Breast epithelium (tissue), 3 donors: ENCODE measurements at regions not wholly inside any gene's neighbourhood (a gene's known extent, or its start where the extent isn't known, plus 50 kb on each side); places are given as distances from the start of the nearest gene placed in this dataset.

Experiments used
- POLR2A ChIP-seq: fragments of 450-650 bp; IDR thresholded peaks from one replicate; pipeline ENCODE4 v1.6.1; 2016; ENCODE audit warnings: antibody characterized with exemption, mild to moderate bottlenecking, moderate library complexity
- TF ChIP-seq, protein P1 (sequence below), 3 donors: fragments of 450-650 bp; IDR thresholded peaks; one replicate each; pipeline ENCODE4 v1.5.1; 2016 to 2017; ENCODE audit warnings: antibody characterized with exemption in 3 of 3, mild to moderate bottlenecking in 3 of 3, moderate library complexity in 3 of 3

DNA sequence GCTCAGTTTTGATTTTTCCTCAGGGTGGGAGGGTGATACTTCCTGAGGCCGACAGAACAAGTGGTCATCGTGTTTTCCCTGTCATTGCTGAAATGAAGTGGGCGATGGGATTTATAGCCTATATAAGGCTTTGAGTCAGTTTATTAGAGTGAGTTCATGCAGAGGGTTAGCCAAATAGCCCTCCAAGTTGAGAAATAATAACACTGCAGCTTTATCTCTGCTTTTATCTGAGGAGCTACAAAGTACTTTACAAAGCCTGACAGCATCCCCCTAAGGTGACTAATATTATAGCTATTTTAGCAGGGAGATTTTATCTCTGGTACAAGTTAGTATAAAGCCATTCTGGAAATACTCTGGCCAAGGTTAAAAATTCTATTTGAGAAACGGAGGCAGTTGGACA, 389.6 kb downstream of the MFSD1 start:
- TF ChIP-seq, protein P1, sequence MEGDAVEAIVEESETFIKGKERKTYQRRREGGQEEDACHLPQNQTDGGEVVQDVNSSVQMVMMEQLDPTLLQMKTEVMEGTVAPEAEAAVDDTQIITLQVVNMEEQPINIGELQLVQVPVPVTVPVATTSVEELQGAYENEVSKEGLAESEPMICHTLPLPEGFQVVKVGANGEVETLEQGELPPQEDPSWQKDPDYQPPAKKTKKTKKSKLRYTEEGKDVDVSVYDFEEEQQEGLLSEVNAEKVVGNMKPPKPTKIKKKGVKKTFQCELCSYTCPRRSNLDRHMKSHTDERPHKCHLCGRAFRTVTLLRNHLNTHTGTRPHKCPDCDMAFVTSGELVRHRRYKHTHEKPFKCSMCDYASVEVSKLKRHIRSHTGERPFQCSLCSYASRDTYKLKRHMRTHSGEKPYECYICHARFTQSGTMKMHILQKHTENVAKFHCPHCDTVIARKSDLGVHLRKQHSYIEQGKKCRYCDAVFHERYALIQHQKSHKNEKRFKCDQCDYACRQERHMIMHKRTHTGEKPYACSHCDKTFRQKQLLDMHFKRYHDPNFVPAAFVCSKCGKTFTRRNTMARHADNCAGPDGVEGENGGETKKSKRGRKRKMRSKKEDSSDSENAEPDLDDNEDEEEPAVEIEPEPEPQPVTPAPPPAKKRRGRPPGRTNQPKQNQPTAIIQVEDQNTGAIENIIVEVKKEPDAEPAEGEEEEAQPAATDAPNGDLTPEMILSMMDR (IDR thresholded peaks at IDR 0.05) = no peak
- TF ChIP-seq POLR2A = no peak
